Adrenal gland (tissue), 9 donors: ENCODE measurements at regions not wholly inside any gene's neighbourhood (a gene's known extent, or its start where the extent isn't known, plus 50 kb on each side); places are given as distances from the start of the nearest gene placed in this dataset.
A peak's percentile ranks its signal among the peaks of the same experiment; 100 is the strongest.
"Not testable (repeated sequence)": the region's sequence is repeated elsewhere in the genome, so short reads cannot be mapped to it uniquely, and the experiment has no call there.

ENCODE experiments used
- DNase-seq, 7 donors: peaks; one replicate each; pipeline ENCODE4 v3.0.0-alpha.2; 2019 to 2020
- H3K27ac ChIP-seq, 5 donors: fragments of 200-600 bp; sonication (generic) in 4 of 5; 1 replicate in 3 of 5; 2 replicates in 2 of 5; pipeline versions ENCODE4 v1.5.1 to v1.8.0; 2016 to 2020; ENCODE audit warnings: mild to moderate bottlenecking in 1 of 5
- H3K27me3 ChIP-seq: fragments of 200-600 bp; 2 replicates; pipeline ENCODE4 v1.8.0; 2021
- H3K36me3 ChIP-seq, 2 donors: fragments of 200-600 bp; replicated peaks in 1 of 2; 1 replicate in 1 of 2; 2 replicates in 1 of 2; pipeline versions ENCODE4 v1.5.1 to v1.8.0; 2018 to 2022
- H3K4me1 ChIP-seq, 2 donors: fragments of 200-600 bp; replicated peaks in 1 of 2; 1 replicate in 1 of 2; 2 replicates in 1 of 2; pipeline versions ENCODE4 v1.5.1 to v1.8.0; 2018 to 2021
- H3K4me3 ChIP-seq, 4 donors: fragments of 200-600 bp; sonication (generic) in 3 of 4; one replicate each; pipeline ENCODE4 v1.5.1; 2016 to 2018
- H3K9me3 ChIP-seq, 3 donors: fragments of 200-600 bp; sonication (generic) in 1 of 3; replicated peaks in 1 of 3; 1 replicate in 2 of 3; 2 replicates in 1 of 3; pipeline versions ENCODE4 v1.5.1 to v1.8.0; 2016 to 2021
- POLR2A ChIP-seq, 2 donors: fragments of 450-650 bp; IDR thresholded peaks; one replicate each; pipeline ENCODE4 v1.6.1; 2017; ENCODE audit warnings: antibody characterized with exemption in 2 of 2, mild to moderate bottlenecking in 2 of 2, moderate library complexity in 1 of 2
- WGBS, 4 donors: extraction: QIAGEN DNeasy Blood & Tissue Kit in 2 of 4; methylation state at CpG; one replicate each; pipeline versions ENCODE4 v1.1.5 to v1.1.7; 2013 to 2017; 5-methylcytosine and 5-hydroxymethylcytosine counted together
- intact Hi-C, 2 donors: fragments of 100-400 bp; cut with DNase I; formaldehyde crosslinking; loops; one replicate each; pipeline versions ENCODE4 v1.14.1 to v1.15.0; 2022 to 2023
- TF ChIP-seq, protein P1 (sequence below), 6 experiments: fragments of 450-650 bp in 4 of 6; fragments of 200-600 bp in 2 of 6; sonication (generic) in 1 of 6; IDR thresholded peaks; 1 replicate in 5 of 6; 2 replicates in 1 of 6; pipeline versions ENCODE4 v1.5.1 to v1.8.0; 2016 to 2021; ENCODE audit warnings: antibody characterized with exemption in 6 of 6, mild to moderate bottlenecking in 2 of 6, moderate library complexity in 1 of 6
- donor health status: healthy with polysubstance abuse.
- donor health status: Bipolar disorder and iron deficiency.
- donor health status: DM: yes; HTN: yes; CAD: no.
- donor health status: DM: no; HTN: no; CAD: no.
- donor health status: DM: no; HTN: no; CAD: no.

DNA sequence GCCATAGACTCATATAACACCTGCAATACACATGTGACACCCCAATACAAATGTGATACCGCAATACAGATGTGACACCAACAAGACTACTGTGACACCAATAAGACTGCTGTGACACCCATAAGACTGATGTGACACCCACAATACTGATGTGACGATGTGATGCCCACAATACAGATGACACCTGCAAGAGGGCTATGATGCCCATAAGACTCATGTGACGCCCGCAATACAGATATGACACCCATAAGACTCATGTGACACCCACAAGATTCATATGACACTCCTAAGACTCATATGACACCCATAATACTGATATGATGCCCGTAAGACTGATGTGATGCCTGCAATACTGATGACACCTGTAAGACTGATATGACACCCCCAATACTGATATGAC, 113.0 kb downstream of the MRPL57 start:
- no peaks in the 10 kb centered on the region for H3K9me3 ChIP-seq
- H3K36me3 ChIP-seq = no peaks in the 10 kb centered on the region
- no peaks in the 10 kb centered on the region for H3K4me1 ChIP-seq
- 86 to 92% (median 90%) methylated on average over 4 to 5 of the region's 5 CpGs for WGBS, 4 donors
- no peak overlapping the region for H3K27ac ChIP-seq
- intact Hi-C loops = no loop called here
- no peak for TF ChIP-seq POLR2A (IDR thresholded peaks at IDR 0.05)
- TF ChIP-seq, protein P1, sequence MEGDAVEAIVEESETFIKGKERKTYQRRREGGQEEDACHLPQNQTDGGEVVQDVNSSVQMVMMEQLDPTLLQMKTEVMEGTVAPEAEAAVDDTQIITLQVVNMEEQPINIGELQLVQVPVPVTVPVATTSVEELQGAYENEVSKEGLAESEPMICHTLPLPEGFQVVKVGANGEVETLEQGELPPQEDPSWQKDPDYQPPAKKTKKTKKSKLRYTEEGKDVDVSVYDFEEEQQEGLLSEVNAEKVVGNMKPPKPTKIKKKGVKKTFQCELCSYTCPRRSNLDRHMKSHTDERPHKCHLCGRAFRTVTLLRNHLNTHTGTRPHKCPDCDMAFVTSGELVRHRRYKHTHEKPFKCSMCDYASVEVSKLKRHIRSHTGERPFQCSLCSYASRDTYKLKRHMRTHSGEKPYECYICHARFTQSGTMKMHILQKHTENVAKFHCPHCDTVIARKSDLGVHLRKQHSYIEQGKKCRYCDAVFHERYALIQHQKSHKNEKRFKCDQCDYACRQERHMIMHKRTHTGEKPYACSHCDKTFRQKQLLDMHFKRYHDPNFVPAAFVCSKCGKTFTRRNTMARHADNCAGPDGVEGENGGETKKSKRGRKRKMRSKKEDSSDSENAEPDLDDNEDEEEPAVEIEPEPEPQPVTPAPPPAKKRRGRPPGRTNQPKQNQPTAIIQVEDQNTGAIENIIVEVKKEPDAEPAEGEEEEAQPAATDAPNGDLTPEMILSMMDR (IDR thresholded peaks at IDR 0.05) = no peak
- H3K4me3 ChIP-seq = no peak overlapping the region
- no peaks in the 10 kb centered on the region for H3K27me3 ChIP-seq
- DNase-seq = no peak

DNA sequence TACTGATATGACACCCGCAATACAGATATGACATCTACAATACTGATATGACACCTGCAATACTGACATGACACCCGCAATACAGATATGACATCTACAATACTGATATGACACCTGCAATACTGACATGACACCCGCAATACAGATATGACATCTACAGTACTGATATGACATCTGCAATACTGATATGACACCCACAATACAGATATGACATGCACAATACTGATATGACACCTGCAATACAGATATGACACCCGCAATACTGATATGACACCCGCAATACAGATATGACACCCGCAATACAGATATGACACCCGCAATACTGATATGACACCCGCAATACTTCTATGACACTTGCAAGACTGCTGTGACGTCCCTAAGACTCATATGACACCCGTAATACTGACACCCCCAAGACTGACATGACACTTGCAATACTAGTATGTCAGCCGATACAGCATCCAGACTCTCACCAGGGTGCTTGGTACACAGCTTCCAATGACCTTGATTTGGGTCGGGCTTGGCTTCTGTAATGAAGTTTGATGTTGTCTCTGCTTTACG, 114.1 kb downstream of the MRPL57 start:
- 87 to 90% (median 89%) methylated on average over 13 of the region's 13 CpGs for WGBS, 4 donors
- H3K27ac ChIP-seq, DNase-seq, H3K4me1 ChIP-seq, H3K9me3 ChIP-seq, H3K27me3 ChIP-seq, H3K36me3 ChIP-seq, H3K4me3 ChIP-seq: not testable (repeated sequence)
- intact Hi-C loops = loop anchor here in 1 of 2 donors (10.0 kb wide), 1 partner anchor 184 kb away; no protein-coding TSS in a partner anchor

DNA sequence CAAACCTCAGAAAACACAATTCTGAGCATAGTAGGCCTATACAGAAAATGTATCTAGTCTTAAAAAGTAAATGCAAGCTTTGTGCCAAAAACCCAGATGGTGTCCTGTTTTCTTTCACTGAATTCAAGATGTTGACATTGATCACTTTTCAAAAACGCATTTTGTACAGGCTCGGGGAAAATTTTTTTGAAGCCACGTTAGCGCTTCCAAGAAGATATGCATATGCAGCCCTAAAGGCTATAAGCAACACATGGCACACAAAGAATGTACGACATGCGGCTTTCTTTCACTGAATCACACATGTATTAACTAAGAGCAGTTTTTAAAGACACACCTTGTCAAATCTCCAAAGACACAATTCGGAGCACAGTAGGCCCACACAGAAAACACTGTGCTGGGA, 115.4 kb downstream of the MRPL57 start:
- H3K27ac ChIP-seq = no peak overlapping the region
- H3K4me3 ChIP-seq = no peak overlapping the region
- H3K9me3 ChIP-seq = no peaks in the 10 kb centered on the region
- H3K27me3 ChIP-seq = no peaks in the 10 kb centered on the region
- WGBS, 4 donors = 78 to 83% (median 81%) methylated on average over 7 of the region's 7 CpGs
- no peak for TF ChIP-seq POLR2A (IDR thresholded peaks at IDR 0.05)
- TF ChIP-seq, protein P1 (IDR thresholded peaks at IDR 0.05) = no peak
- DNase-seq = no peak
- no peaks in the 10 kb centered on the region for H3K36me3 ChIP-seq
- H3K4me1 ChIP-seq = no peaks in the 10 kb centered on the region
- intact Hi-C loops = loop anchor here in 1 of 2 donors (10.0 kb wide), 1 partner anchor 183 kb away; no protein-coding TSS in a partner anchor

DNA sequence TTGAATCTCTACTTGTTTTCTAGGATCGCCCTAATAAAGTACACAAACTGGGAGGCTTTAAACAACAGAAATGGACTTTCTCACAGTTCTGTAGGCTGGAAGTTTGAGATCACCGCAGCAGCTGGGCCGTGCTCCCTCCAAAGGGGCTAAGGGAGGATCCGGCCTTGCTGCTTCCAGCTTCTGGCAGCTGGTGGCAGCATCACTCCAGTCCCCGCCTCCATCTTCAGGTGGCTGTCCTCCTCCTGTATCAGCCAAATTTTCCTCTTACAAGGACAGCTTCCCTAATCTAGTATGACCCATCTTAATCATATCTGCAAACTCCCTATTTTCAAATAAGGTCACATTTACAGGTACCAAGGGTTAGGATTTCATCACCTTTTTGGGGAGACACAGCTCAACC, 120.5 kb downstream of the MRPL57 start:
- intact Hi-C loops = loop anchor here (5.0 to 10.0 kb wide), 2 partner anchors 178 to 180 kb away; no protein-coding TSS in a partner anchor
- not testable (repeated sequence) for H3K4me3 ChIP-seq, H3K9me3 ChIP-seq, H3K36me3 ChIP-seq, H3K27me3 ChIP-seq
- H3K4me1 ChIP-seq = peaks cover 0 to 17% of the 10 kb centered on the region in 2 donors
- TF ChIP-seq, protein P1 (IDR thresholded peaks at IDR 0.05) = peak in 5 of 6 experiments; percentile 12 to 50 (median 45)
- H3K27ac ChIP-seq = peak overlapping the region in 4 of 5 donors; percentile 43 to 57 (median 50)
- 6 to 12% (median 10%) methylated on average over 5 of the region's 5 CpGs for whole genome bisulfite sequencing, 4 donors
- peak; percentile 47 to 79 (median 56) for DNase-seq

DNA sequence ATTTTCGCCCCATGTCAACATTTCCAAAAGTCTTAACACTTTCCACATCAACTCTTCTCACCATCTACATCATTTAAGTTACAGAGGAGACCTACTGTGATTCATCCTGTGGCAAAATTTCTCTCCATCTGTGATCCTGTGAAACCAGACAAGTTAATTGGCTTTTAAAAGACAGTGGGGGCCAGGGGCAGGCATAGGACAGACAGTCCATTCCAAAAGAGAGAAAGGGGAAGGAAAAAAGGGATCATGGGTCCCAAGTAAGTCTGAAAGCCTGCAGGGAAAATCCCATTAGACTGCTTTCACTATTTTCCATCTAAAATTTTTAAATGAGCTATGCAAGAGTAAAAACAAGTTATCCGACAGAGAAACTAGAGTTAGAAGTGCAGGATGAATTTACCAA, 121.0 kb downstream of the MRPL57 start:
- TF ChIP-seq, protein P1 (IDR thresholded peaks at IDR 0.05) = no peak
- no peak for TF ChIP-seq POLR2A (IDR thresholded peaks at IDR 0.05)
- Histone ChIP-seq H3K9me3 (no peaks in the 10 kb centered on the region), H3K27ac (peak overlapping the region; percentile 27 to 57 (median 46)), H3K4me3 (peak overlapping the region in 1 of 4 donors; percentile 58), H3K4me1 (peaks cover 0 to 17% of the 10 kb centered on the region in 2 donors), H3K27me3 (no peaks in the 10 kb centered on the region), H3K36me3 (no peaks in the 10 kb centered on the region)
- intact Hi-C loops = loop anchor here (5.0 to 10.0 kb wide), 2 partner anchors 177 to 180 kb away; no protein-coding TSS in a partner anchor
- 55 to 69% (median 56%) methylated on average over 2 of the region's 2 CpGs for WGBS, 4 donors
- no peak for DNase-seq
